ENCODE measurements at regions not wholly inside any gene's neighbourhood (a gene's known extent, or its start where the extent isn't known, plus 50 kb on each side); places are given as distances from the start of the nearest gene placed in this dataset.

DNA sequence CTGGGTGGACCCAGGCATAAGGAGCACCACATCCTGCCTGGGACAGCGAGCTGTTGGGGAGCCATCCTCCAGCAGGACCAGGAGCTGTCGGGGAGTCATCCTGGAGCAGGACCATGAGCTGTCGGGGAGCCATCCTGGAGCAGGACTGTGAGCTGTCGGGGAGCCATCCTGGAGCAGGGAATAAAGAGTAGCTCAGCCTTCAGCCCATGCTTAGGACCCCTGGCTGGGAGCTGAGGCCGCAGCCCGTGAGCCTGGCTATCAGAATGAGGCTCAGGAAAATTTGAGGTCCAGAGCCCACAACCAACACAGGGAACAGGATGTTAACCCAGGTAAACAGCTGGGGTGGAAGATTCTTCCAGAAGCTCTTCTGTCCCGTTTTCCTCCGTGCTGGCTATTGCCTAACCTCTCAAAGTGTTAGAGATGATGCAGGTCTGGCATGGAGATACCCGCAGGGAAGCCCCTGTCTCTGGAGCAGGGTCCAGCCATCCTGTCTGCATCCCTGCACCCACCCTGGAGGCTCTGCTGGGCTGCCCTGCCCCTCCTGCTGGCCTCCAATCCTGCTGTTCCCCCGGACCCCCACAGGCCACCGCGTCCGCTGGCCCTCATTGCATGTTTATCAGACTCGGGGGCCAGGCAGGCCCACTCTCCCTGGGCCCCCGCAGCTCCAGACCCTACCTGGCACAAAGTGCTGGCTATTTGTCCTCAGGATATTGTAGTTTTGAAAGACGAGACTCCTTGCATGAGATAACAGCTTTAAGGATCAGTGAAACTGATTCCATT lies 243.5 kb upstream of the MYT1L start:
- no peak for DNase-seq

DNA sequence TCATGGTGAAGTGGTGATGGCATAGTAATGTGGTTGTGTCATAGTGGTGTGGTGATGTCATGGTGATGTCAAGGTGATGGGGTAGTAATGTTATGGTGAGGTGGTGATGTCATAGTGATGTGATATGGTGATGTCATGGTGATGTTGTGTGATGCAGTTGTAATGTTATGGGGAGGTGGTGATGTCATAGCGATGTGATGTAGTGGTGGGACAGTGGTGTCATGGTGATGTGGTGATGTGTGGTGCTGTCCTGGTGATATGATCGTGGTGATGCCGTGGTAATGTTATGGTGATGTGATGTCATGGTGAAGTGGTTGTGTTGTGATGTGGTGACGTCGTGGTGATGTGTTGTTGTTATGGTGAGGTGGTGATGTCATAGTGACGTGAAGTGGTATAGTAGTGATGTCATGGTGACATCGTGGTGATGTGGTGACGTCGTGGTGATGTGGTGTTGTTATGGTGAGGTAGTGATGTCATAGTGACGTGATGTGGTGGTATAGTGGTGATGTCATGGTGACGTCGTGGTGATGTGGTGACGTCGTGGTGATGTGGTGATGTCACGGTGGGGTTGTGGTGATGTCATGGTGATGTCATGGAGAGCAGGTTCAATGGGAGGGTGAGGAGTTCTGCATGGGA lies 242.7 kb upstream of the MYT1L start:
- DNase-seq, result no peak

DNA sequence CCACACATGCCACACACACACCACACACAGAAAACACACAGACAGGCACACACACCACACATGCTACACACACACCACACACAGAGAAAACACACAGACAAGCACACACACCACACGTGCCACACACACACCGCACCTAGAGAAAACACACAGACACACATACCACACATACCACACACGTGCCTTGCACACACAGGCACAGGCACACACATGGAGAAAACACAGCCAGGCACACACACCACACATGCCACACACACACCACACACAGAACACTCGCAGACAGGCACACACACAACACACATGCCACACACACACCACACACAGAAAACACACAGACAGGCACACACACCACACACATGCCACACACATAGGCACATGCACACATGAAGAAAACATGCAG lies 242.1 kb upstream of the MYT1L start:
- no peak for DNase-seq

- DNase-seq, result no peak
Observed at GRCh38 chr2:2572393-2573204, 241.5 kb upstream of the MYT1L start.

GRCh38 chr2:2571301-2572150 lies 240.5 kb upstream of the MYT1L start:
- no peak for DNase-seq

DNA sequence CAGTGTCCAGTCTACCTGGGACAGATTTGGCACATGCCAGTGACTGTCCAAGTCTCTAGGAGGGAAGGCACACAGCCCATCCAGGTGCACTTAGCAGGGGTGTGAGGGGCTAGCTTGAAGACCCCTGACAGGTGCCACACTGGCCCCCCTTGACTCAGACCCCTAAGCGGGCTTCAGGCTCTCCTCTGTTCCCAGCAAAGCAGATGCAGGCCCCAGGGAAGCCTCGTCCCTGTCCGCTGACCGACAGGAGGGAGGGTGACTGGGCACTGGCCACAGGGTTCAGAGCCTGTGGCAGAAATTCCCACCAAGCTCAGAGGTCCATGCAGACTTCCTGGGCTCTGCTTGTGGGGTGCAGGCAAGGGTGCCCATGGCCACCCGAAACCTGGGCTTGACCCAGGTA lies 239.8 kb upstream of the MYT1L start:
- DNase-seq, result no peak

DNA sequence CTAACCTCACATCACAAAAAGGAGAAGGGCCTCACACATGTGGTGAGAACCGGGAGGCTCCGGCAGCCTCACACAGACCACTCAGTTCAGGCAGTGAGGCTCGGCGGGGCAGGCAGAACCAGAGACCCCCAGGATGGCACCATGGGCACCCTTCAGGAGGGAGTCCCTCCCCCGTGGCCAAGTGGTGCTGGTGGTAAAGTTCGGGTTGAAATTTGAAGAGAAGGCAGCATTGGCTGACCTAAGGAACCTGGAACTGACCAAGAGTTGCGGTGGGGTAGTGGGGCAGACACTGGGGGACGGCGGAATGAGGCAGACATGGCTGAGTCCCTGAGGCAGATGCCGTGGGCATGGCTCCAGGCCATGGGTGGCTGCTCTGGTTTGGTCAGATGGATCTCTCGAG lies 239.3 kb upstream of the MYT1L start:
- no peak for DNase-seq

GRCh38 chr2:2569836-2570235 lies 238.8 kb upstream of the MYT1L start:
- DNase-seq, result no peak

DNA sequence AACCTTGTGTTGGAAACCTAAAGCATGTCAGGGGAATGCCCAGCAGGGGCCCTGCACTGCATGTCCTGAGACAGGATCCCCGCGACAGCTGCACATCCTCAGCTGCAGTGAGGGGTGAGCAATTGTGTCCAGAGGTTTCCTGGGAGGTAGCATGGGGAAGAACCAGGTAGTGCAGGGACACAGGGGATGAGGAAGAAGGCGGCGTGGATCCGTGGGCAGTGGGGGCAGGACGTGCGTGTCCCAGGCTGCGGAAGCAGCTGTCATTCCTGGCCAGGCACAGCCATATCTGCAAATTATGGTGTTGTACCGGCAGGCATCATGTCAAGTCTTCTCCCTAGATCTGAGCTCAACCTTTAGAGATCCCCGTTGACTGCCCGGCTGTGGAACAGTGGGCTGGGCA lies 238.2 kb upstream of the MYT1L start:
- DNase-seq, result no peak

- no peak for DNase-seq
Observed at GRCh38 chr2:2568411-2568810, 237.3 kb upstream of the MYT1L start.

GRCh38 chr2:2567776-2568175 lies 236.7 kb upstream of the MYT1L start:
- no peak for DNase-seq

DNA sequence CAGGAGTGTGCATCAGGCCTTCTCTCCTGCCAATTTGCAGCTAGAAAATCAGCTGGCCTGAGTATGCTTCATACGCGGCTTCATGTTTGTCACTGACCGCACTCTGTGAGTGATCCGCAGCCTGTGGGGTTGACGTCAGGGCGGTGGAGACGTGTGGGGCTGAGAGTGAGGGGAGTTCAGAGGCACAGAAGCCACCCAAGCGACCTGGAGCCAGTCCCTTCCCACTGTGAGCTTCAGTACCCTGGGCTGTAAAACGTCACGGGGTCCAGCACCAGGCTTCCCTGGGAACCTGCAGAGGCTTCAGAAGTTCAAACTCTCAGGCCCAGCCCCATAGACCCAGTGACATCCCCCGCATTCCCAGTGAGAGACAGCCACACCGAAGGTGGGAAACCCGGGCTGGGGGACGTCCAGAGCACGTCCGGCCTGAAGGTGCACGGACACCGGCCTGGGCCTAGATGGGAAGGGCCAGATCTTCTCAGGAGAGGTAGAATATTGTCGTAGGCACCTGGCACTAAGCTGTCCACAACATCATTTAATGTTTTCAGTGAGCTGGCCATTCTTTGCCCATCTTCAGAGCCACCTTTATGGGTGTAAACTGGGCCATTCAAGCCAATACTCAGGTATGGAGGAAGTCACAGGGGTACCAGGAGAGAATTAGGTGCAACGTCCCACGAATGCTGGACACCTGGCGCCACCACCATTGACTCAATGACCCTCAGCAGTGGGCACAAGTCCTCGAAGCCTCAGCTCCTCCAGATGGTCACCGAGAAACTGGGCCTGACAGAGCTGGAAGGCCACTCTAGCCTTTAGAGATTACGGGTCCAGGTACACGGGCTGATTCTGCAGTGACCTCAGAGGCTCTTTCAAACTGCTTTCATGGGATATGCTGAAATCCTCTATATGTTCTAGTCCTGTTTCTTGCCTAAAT lies 235.6 kb upstream of the MYT1L start:
- DNase-seq, result no peak

GRCh38 chr2:2565671-2566070 lies 234.6 kb upstream of the MYT1L start:
- DNase-seq, result no peak

- no peak for DNase-seq
Observed at GRCh38 chr2:2564300-2565078, 233.4 kb upstream of the MYT1L start.

GRCh38 chr2:2563309-2563860 lies 232.3 kb upstream of the MYT1L start:
- DNase-seq, result no peak

DNA sequence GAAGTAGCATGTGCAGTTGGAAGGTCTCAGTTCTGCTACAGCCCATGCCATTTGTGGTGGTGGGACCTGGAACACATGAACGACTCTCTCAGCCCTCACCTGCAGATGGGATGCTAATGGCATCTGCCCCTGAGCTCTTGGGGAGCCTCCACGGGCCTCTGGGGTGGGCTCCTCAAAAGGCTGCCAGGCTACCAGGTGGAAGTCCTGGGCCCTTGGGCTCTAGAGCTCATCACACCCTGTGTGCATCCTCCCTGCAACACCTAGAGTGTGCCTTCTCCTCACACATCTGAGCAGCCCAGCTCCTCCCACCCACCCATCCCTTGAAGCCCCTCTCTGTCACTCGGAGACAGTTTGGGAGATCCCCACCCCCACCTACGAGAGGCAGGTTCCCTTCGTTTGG lies 231.8 kb upstream of the MYT1L start:
- no peak for DNase-seq

- DNase-seq, result no peak
Observed at GRCh38 chr2:2561346-2562095, 230.4 kb upstream of the MYT1L start.

DNA sequence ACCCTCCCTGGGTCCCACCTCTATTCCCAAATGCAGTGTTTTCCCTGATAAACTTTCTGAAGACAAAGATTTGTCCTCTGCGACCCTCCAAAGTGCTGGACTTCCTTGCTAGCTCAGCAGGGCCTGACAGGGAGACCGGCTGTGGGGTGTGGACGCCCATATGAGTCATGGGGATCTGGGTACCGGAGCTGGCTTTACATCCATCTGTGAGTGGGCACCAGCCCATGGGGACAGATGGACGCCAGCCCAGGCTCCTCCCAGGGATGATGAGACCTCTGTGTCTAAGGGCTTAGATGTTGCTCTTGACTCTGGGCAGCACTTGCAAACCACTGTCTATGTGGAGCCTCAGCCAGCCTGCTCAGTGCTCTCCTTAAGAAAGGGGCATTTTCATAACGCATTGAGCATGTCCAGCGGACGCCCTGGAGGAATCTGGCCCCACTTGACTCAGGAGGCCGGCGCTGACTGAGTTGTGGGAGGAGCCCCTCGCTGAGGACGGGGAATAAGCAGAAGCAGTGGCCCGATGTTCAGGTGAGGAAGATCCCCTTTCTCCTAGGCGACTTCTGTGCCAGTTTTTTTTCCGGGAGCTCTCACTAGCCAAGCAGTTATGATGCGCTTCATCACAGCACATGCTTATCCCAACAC lies 229.4 kb upstream of the MYT1L start:
- DNase-seq, result no peak

DNA sequence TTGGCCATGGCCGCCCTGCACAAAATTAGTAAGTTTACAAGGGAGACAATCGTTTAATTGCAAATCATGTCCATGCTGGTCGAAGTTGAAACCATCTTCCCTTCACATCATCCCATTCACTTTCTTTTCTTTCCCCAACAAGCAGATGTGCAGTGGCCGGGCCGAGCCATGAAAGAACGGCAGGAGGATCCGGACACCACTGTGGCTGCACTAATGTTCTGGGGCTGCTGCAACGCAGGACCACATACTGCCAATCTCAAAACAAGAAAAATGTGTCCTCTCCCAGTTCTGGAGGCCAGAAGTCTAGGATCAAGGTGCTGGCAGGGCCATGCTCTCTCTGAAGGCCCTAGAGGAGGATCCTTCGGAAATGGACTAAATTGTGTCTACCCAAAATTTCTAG lies 227.4 kb upstream of the MYT1L start:
- no peak for DNase-seq

All from stimulated activated CD4-positive, alpha-beta T cell treated with anti-CD3 and anti-CD28 coated beads, Interleukin-12 subunit alpha, Interleukin-12 subunit beta, amount 100 ng/mL, for 4 hours (primary cell).